H1 (cell line): ENCODE measurements at regions not wholly inside any gene's neighbourhood (a gene's known extent, or its start where the extent isn't known, plus 50 kb on each side); places are given as distances from the start of the nearest gene placed in this dataset.
A peak's percentile ranks its signal among the peaks of the same experiment; 100 is the strongest.

Experiments
- CTCF ChIA-PET: fragments of 300-600 bp; sonication (Branson Sonifier 250); formaldehyde crosslinking; loops from one replicate; lab custom pipeline; 2021; ENCODE audit not compliant: partially characterized antibody; lab: Charles Lee
- POLR2A ChIA-PET: fragments of 300-600 bp; sonication (Branson Sonifier 250); formaldehyde crosslinking; loops from one replicate; lab custom pipeline; 2021; ENCODE audit warnings: inconsistent platforms; ENCODE audit not compliant: partially characterized antibody; lab: Charles Lee
- DNase-seq, 2 experiments: peaks; one replicate each; pipeline versions ENCODE4 v3.0.0 to v3.0.0-alpha.2; 2010 to 2022; ENCODE audit warnings: low spot score in 2 of 2, low read depth in 1 of 2, mixed read lengths in 1 of 2
- FAIRE-seq: peaks from 2 replicates; lab custom pipeline; 2011; peaks lifted over from hg19 to GRCh38; lab: Jason Lieb, UNC
- H2AFZ ChIP-seq: 2 replicates; pipeline ENCODE4 v1.8.1; 2012; ENCODE audit warnings: low read length, inconsistent platforms
- H2AK5ac ChIP-seq: 2 replicates; pipeline ENCODE4 v1.6.1; 2013; ENCODE audit warnings: low read depth, low read length
- H2BK120ac ChIP-seq: replicated peaks from 2 replicates; pipeline ENCODE3; 2013; ENCODE audit warnings: low read depth, low read length, inconsistent platforms
- H2BK12ac ChIP-seq: 2 replicates; pipeline ENCODE4 v1.6.1; 2013; ENCODE audit warnings: low read depth, low read length
- H2BK15ac ChIP-seq: 2 replicates; pipeline ENCODE4 v1.6.1; 2013; ENCODE audit warnings: low read length
- H2BK20ac ChIP-seq: 2 replicates; pipeline ENCODE4 v1.6.1; 2013; ENCODE audit warnings: low read length
- H2BK5ac ChIP-seq: 2 replicates; pipeline ENCODE4 v1.6.1; 2013; ENCODE audit warnings: low read depth, low read length
- H3K14ac ChIP-seq: 2 replicates; pipeline ENCODE4 v1.6.1; 2013; ENCODE audit warnings: inconsistent platforms; ENCODE audit not compliant: insufficient read length
- H3K18ac ChIP-seq: 2 replicates; pipeline ENCODE4 v1.6.1; 2013; ENCODE audit warnings: low read length; ENCODE audit errors: extremely low read depth
- H3K23ac ChIP-seq: 2 replicates; pipeline ENCODE4 v1.6.1; 2013; ENCODE audit warnings: inconsistent platforms; ENCODE audit not compliant: insufficient read length
- H3K23me2 ChIP-seq: 2 replicates; pipeline ENCODE4 v1.6.1; 2013; ENCODE audit warnings: low read depth, low read length
- H3K27ac ChIP-seq: 2 replicates; pipeline ENCODE4 v1.6.1; 2011; ENCODE audit warnings: low read depth, low read length, inconsistent platforms
- H3K27me3 ChIP-seq, 4 experiments: replicated peaks in 1 of 4; 1 replicate in 1 of 4; 2 replicates in 3 of 4; pipeline versions ENCODE4 v1.6.1 to v1.8.1; 2011 to 2013; ENCODE audit warnings: low read length in 3 of 4, mild to moderate bottlenecking in 3 of 4, inconsistent platforms in 2 of 4, mixed read lengths in 2 of 4, moderate library complexity in 1 of 4; ENCODE audit not compliant: control insufficient read depth in 3 of 4, insufficient read depth in 3 of 4; ENCODE audit errors: extremely low read depth in 1 of 4
- H3K36me3 ChIP-seq, 4 experiments: 2 replicates each; pipeline versions ENCODE4 v1.6.1 to v1.8.1; 2011 to 2013; ENCODE audit warnings: mild to moderate bottlenecking in 4 of 4, low read length in 3 of 4, moderate library complexity in 2 of 4, control low read depth in 1 of 4, inconsistent platforms in 1 of 4; ENCODE audit not compliant: insufficient read depth in 4 of 4, control insufficient read depth in 2 of 4
- H3K4ac ChIP-seq: replicated peaks from 2 replicates; pipeline ENCODE3; 2013; ENCODE audit warnings: low read length, low read depth, mixed read lengths, inconsistent platforms; ENCODE audit not compliant: insufficient read length
- H3K4me1 ChIP-seq, 4 experiments: replicated peaks in 1 of 4; 1 replicate in 1 of 4; 2 replicates in 3 of 4; pipeline versions ENCODE4 v1.6.1 to v1.8.1; 2011 to 2013; ENCODE audit warnings: low read length in 3 of 4, inconsistent platforms in 2 of 4, mixed read lengths in 1 of 4; ENCODE audit not compliant: insufficient read depth in 4 of 4, control insufficient read depth in 3 of 4
- H3K4me2 ChIP-seq, 2 experiments: 2 replicates each; pipeline versions ENCODE4 v1.6.1 to v1.8.1; 2011 to 2013; ENCODE audit warnings: low read depth in 2 of 2, low read length in 2 of 2, control low read depth in 1 of 2, inconsistent platforms in 1 of 2, mild to moderate bottlenecking in 1 of 2; ENCODE audit not compliant: insufficient read depth in 1 of 2
- H3K4me3 ChIP-seq, 4 experiments: fragments of 200-600, 300-600 bp in 1 of 4; sonication (generic), shearing (Covaris generic), sonication (Bioruptor Twin) in 1 of 4; 2 replicates each; pipeline versions ENCODE4 v1.5.1 to v1.8.1; 2011 to 2016; ENCODE audit warnings: low read length in 4 of 4, low read depth in 3 of 4, control low read depth in 2 of 4, inconsistent platforms in 2 of 4, mild to moderate bottlenecking in 2 of 4, mixed read lengths in 1 of 4, moderate library complexity in 1 of 4; ENCODE audit not compliant: insufficient read depth in 2 of 4; ENCODE audit errors: extremely low read depth in 1 of 4
- H3K56ac ChIP-seq: replicated peaks from 2 replicates; pipeline ENCODE3; 2013; ENCODE audit warnings: low read depth, mild to moderate bottlenecking, mixed read lengths, low read length, inconsistent platforms; ENCODE audit not compliant: insufficient read length
- H3K79me1 ChIP-seq: 2 replicates; pipeline ENCODE4 v1.6.1; 2013; ENCODE audit warnings: low read depth, low read length, control low read depth
- H3K79me2 ChIP-seq, 2 experiments: 2 replicates each; pipeline versions ENCODE4 v1.6.1 to v1.8.1; 2012 to 2013; ENCODE audit warnings: low read length in 2 of 2, mild to moderate bottlenecking in 2 of 2, inconsistent platforms in 1 of 2; ENCODE audit not compliant: insufficient read depth in 2 of 2, control insufficient read depth in 1 of 2
- H3K9ac ChIP-seq, 4 experiments: replicated peaks in 1 of 4; 1 replicate in 1 of 4; 2 replicates in 3 of 4; pipeline versions ENCODE4 v1.6.1 to v1.8.1; 2011 to 2013; ENCODE audit warnings: low read depth in 3 of 4, low read length in 3 of 4, control low read depth in 2 of 4, mild to moderate bottlenecking in 2 of 4, moderate library complexity in 2 of 4, inconsistent platforms in 1 of 4; ENCODE audit errors: extremely low read depth in 1 of 4
- H3K9me3 ChIP-seq, 2 experiments: 2 replicates each; pipeline versions ENCODE4 v1.6.1 to v1.8.1; 2012 to 2013; ENCODE audit warnings: mild to moderate bottlenecking in 2 of 2, moderate library complexity in 2 of 2, control low read depth in 1 of 2, inconsistent platforms in 1 of 2, low read depth in 1 of 2, low read length in 1 of 2, mixed read lengths in 1 of 2; ENCODE audit not compliant: insufficient read depth in 2 of 2
- H4K20me1 ChIP-seq, 2 experiments: replicated peaks in 1 of 2; 2 replicates each; pipeline versions ENCODE3 to v1.8.1; 2011 to 2013; ENCODE audit warnings: inconsistent platforms in 2 of 2, low read length in 2 of 2, mild to moderate bottlenecking in 1 of 2; ENCODE audit not compliant: insufficient read depth in 2 of 2, control insufficient read depth in 1 of 2
- H4K5ac ChIP-seq: 2 replicates; pipeline ENCODE4 v1.6.1; 2013; ENCODE audit warnings: low read length, low read depth, mixed read lengths, inconsistent platforms; ENCODE audit not compliant: insufficient read length
- H4K8ac ChIP-seq: 2 replicates; pipeline ENCODE4 v1.8.0; 2013; ENCODE audit warnings: mild to moderate bottlenecking, moderate library complexity, low read length, inconsistent platforms; ENCODE audit not compliant: insufficient read depth; ENCODE audit errors: extremely low read depth
- H4K91ac ChIP-seq: replicated peaks from 2 replicates; pipeline ENCODE3; 2013; ENCODE audit warnings: low read length, mixed read lengths, inconsistent platforms; ENCODE audit not compliant: insufficient read length
- ASH2L ChIP-seq: fragments of 200-600, 300-600 bp; sonication (generic); IDR thresholded peaks from one replicate; pipeline ENCODE4 v1.7.1; 2017; ENCODE audit warnings: low read length
- ATF2 ChIP-seq: IDR thresholded peaks from 2 replicates; pipeline ENCODE4 v1.6.1; 2012; ENCODE audit warnings: low read length, inconsistent platforms
- BACH1 ChIP-seq: IDR thresholded peaks from 2 replicates; pipeline ENCODE4 v1.6.1; 2012; ENCODE audit warnings: low read length, improper control_type of control experiment
- EP300 ChIP-seq, 2 experiments: IDR thresholded peaks; 1 replicate in 1 of 2; 2 replicates in 1 of 2; pipeline ENCODE4 v1.6.1; 2011 to 2012; ENCODE audit warnings: low read depth in 2 of 2, low read length in 2 of 2, mild to moderate bottlenecking in 2 of 2, borderline replicate concordance in 1 of 2, inconsistent platforms in 1 of 2, moderate library complexity in 1 of 2
- KDM5A ChIP-seq: fragments of 200-600 bp; IDR thresholded peaks from 2 replicates; pipeline ENCODE4 v1.7.1; 2012; ENCODE audit warnings: mild to moderate bottlenecking, low read length, inconsistent platforms, mixed read lengths
- WGBS, 2 experiments: shearing (Covaris generic) in 1 of 2; methylation state at CpG; one replicate each; pipeline versions ENCODE4 v1.1.6 to v1.1.7; 2013 to 2015; ENCODE audit warnings: low lambda C conversion rate in 2 of 2, mixed read lengths in 2 of 2, inconsistent platforms in 1 of 2, low coverage in 1 of 2, missing lambda C conversion rate in 1 of 2; ENCODE audit not compliant: insufficient replicate concordance in 2 of 2, insufficient coverage in 1 of 2, insufficient read length in 1 of 2; ENCODE audit errors: extremely low coverage in 1 of 2, missing lambda C conversion rate in 1 of 2; 5-methylcytosine and 5-hydroxymethylcytosine counted together

- no peaks in the 10 kb centered on the region for H3K36me3 ChIP-seq
- H4K5ac ChIP-seq = no peak overlapping the region
- 81% methylated on average over 2 of the region's 2 CpGs; no CpG with 5 or more reads in 1 of the 2 experiments for whole genome bisulfite sequencing, 2 experiments
- TF ChIP-seq EP300 (IDR thresholded peaks at IDR 0.05; ENCODE audit: borderline replicate concordance in 1 of 2, low read depth in 2 of 2, low read length in 2 of 2) (no peak), KDM5A (no peak), ASH2L (no peak), BACH1 (no peak), ATF2 (no peak)
- no peaks in the 10 kb centered on the region for H3K79me1 ChIP-seq
- H3K27ac ChIP-seq = no peak overlapping the region
- H3K27me3 ChIP-seq = no peaks in the 10 kb centered on the region
- H2BK120ac ChIP-seq = no peak overlapping the region
- H3K4me1 ChIP-seq = no peaks in the 10 kb centered on the region; a peak in 1 of 7 replicates
- no peak overlapping the region for H2BK5ac ChIP-seq
- H2BK12ac ChIP-seq = no peak overlapping the region
- 0 out of 2 replicates have a peak overlapping the region, but pooled peaks have one; percentile 2 for H2AFZ ChIP-seq
- H3K23me2 ChIP-seq = no peaks in the 10 kb centered on the region
- H2AK5ac ChIP-seq = no peak overlapping the region
- no peak overlapping the region for H3K4me3 ChIP-seq
- no peak overlapping the region for H3K4me2 ChIP-seq
- no peak overlapping the region for H4K8ac ChIP-seq
- POLR2A ChIA-PET = interaction anchor here (0.6 to 3.4 kb wide), 2 partner anchors 12 to 136 kb away, joined by 4 to 19 read pairs; no protein-coding TSS in a partner anchor
- no peak overlapping the region for H3K14ac ChIP-seq
- H3K23ac ChIP-seq = no peak overlapping the region
- no peak overlapping the region for H3K9ac ChIP-seq
- CTCF ChIA-PET = interaction anchor here (1.9 kb wide), 1 partner anchor 164 kb away, joined by 7 read pairs; no protein-coding TSS in a partner anchor
- no peak overlapping the region for H3K4ac ChIP-seq
- DNase-seq (no peak), FAIRE-seq (no peak)
- H2BK15ac ChIP-seq = no peak overlapping the region
- H3K9me3 ChIP-seq = no peaks in the 10 kb centered on the region
- no peak overlapping the region for H2BK20ac ChIP-seq
- no peaks in the 10 kb centered on the region for H4K20me1 ChIP-seq
- no peak overlapping the region for H4K91ac ChIP-seq
- H3K79me2 ChIP-seq = no peaks in the 10 kb centered on the region
- no peak overlapping the region for H3K56ac ChIP-seq
- H3K18ac ChIP-seq = no peak overlapping the region
Measured at GRCh38 chr17:65441053-65441605, 120.3 kb downstream of the AXIN2 start.
